Pulmonary artery endothelial cell (primary cell): ENCODE measurements at regions not wholly inside any gene's neighbourhood (a gene's known extent, or its start where the extent isn't known, plus 50 kb on each side); places are given as distances from the start of the nearest gene placed in this dataset.

Experiments
- DNase-seq: peaks from one replicate; pipeline ENCODE4 v3.0.0-alpha.2; 2011; ENCODE audit warnings: low read depth, low spot score

DNA sequence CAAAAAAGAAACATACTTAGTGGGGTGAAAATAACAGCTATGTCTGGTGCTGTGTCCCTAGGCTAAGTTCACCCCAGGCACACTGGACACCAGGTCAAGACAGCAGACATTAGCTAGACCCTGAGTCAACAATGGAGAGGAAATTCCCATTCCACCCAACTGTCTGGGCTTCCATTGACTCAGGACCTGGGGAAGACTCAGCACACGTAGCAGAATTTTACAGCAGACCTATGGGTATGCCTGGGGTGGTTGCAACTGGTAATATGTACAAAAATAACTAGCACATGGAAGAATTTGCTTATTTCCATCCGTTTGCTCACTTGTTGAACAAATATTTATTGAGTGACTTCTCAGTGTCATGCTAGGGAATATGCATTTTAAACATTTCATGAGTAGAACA lies 117.0 kb downstream of the GAS1 start:
- no peak for DNase-seq

DNA sequence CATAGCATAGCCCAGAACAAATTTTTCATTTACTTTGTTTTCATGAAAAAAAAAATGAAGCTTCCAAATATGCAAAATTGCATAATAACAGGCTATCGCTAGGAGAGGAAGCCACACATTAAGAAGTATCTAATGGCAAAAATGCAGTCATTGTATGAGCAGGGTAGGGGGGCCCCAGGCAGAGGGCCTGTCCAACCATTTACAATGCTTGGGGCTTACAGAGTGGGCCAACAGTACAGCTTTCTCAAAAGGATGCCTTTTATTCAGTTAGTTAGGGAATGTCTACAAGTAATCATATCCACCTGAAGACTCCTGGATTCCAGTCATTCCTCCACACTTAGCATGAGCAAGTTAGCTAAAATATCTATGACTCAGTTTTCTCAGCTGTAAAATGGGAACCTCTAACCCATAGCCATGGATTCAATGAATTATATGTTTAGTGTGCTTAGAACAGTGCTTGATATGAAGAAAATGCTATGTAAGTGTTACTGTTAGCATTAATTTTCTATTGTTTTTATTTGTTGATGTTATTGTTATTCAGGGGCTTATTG lies 117.7 kb downstream of the GAS1 start:
- DNase-seq: no peak

DNA sequence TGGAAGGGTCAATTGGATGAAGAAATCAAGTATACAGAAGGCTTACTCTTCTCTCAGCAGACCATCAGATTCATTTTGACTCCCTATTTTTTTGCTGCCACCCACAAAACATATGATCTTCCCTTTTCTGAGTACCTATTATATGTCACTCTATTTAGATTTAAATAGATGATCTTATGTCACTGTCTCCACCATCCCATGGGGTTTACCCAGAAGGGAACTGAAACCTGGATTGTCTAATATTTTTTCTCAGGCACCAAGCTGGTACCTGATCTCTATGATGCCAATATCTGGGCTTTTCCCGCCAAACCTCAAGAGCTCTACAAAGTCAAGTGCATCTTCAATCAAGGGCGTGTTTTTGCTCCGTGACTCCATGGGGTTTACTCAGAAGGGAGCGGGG lies 118.7 kb downstream of the GAS1 start:
- no peak for DNase-seq

DNA sequence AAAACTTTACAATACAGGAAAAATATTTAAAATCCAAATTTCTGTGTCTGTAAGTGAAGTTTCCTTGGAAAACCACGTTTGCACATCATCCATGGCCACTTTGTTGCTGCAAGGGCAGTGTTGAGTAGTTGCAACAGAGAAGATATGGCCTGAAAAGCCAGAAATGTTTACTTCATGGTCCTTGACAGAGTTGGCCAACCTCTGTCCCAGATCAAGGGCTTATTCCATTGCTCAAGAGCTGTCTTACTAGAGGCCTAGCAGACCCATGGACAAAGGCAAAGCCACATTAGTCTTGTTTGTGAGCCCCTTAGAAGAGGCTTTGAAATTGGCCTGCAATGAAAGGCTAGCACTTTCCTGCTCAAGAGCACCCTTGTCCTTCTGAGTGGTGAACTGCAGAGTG lies 119.4 kb downstream of the GAS1 start:
- no peak for DNase-seq

DNA sequence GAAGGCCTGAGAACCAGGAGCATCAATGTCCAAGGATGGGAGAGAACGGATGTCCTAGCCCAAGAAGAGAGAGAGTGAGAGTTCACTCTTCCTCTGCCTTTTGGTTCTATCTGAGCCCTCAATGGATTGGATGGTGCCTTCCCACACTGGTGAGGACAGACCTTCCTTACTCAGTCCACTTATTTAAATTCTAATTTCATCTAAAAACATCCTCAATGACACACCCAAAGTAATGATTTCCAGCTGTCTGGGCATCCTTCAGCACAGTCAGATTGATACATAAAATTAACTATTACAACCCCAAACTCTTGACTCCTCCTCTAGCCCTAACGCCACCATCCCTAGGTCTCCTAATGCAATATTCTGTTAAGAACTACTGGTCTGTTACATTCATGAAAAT lies 122.0 kb downstream of the GAS1 start:
- no peak for DNase-seq

DNA sequence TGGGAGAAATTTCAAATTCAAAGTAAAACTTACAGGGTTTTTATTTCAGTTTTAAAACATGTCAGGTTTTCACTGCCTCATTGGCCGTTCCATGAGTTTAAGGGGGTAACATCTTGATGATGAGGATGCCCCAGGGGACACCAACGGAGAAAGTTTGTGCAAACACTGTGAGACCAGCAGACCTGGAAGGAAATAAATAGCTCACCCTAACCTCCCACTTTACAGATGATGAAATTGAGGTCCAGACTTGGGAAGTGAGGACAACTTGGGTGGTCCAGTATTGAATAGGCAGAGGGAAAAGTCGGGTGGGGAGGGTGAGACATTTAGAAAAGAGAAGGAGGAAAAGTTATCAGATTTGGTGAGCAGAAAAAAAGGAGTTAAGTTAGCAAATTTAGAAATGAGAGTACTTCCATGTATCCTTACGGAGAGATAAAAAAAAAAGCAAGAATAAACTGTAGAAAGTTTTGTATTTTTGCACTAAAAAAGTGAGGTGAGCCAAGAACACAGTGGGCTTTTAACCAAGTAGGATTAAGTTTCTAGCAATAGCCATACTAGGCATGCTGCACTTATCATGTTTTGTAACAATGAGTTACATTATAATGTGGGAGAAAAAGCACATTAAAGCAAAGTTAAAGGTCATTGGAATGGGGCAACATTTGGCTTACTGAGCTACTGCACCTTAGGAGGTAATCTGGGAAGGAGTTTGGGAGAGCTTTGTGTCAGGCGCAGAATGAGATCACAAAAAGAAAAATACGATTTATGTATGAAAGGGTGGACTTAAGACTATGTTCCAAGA lies 125.1 kb downstream of the GAS1 start:
- no peak for DNase-seq

DNA sequence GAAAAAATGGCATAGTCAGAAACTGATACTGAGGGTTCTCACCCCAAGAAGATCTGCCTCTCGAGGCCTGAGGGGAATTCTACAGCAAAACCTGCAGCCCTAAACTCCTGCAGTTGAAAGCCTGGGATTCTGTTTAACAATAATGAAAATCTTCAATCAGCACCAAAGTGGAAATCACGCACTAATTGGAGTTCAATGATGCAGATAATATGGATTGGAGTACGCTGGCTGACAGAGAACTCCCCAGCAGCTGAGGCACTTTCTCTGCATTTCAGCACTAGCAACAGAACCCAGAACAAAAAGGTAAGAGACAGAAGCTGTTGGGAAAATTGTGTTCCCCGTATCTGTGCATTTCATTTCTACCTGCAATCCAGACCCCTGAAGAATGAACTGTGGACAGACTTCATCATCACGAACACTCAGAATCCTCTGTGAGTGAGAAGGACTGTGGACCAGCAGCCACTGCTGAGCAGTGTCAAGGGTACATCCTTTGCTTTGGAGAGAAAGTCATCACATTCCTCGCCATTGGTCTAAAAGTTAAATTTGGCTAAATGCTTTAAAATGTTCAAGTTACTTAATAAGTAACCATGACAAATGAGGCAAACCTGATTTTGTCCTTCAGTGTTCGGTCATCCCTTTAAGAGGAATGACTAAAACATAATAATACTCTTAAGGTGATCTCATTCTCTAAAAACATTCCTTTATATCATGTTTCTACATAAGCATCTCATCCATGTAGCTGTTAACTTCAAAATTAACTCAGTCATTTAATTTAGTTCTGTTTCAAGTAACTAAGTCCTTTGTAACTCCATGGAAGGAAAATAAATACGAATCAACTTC lies 126.1 kb downstream of the GAS1 start:
- DNase-seq: no peak

DNA sequence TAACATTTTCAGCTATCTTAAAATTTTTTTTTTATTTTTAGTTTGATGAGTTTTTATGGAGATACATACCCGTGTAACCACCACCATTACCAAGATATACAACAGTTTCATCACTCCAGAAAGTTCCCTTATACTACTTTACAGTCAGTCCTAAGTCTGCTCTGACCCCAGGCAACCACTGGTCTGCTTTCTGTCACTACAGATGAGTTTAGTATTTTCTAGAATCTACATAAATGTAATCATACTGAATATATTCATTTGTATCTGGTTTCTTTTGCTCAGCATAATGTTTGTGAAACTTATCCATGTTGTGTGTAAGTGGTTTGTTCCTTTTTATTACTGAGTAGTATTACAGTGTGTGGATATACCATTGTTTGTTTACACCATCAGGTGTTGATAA lies 127.8 kb downstream of the GAS1 start:
- no peak for DNase-seq

DNA sequence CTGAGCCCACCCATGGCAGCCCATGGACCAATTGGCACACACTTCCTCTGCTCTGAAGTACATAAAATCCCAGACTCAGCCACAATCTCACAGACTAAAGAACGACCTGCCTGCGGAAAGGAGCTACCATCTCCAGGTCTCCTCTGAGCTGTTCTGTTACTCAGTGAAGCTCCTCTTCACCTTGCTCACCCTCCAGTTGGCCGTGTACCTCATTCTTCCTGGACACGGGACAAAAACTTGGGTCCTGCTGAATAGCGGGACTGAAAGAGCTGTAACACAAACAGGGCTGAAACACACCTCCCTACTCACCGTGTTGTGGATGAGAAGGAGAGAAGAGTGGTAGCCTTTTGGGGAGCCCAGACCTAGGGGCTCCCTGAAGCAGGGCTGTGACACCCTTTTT lies 128.7 kb downstream of the GAS1 start:
- DNase-seq: no peak

DNA sequence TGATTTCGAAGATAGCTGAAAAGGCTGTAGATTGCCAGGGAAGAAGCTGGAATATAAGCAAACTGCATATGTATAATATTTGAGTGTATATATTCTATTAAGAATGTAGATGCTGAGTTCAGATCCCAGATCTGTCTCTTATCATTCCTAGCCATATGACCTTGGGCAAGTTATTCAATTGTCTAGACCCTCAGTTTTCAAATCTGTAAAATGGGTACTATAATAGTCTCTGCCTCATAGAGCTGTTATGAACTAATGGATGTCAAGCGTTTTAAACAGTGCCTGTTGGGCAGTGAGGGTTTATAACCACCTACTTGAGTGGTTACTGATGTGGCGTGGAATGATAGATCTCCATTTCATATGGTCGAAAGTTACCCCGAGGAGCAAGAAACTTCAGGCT lies 130.4 kb downstream of the GAS1 start:
- no peak for DNase-seq

DNA sequence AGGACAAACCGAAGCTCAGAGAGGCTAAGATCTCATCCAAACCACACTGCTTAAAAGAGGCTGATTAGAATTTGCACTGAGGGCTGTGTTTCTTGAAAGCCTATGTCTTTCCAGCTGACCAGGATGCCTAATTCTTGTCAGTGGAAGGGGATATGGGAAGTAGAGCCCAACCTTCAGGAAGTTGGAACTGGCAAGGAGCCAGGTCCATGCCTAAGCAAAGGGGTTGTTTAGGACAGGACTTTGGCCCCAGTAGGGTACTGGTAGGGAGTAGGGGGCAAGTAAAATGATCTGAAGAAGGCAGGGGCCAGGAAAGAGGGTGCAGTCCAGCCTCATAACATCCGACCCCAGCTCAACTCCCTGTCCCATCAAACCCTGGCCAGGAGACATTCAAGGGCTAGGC lies 130.9 kb downstream of the GAS1 start:
- no peak for DNase-seq

DNA sequence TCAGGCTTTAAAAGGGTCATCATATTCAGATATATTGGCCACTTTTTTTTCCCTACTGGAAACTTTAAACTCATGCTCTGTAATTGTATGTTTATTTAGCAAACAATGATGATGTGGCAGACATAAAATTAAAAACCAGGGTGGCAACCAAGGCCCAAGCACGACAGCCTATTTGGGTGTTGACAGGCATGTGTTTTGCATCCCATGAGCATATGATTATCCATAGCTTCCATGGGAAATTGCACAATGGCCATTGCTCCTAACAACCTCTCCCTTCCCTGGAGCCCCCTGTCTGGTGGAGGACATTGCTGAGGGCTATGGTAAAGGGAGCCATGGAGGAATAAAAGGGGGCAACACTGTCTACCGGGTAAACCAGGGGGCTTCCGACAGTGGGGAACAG lies 134.7 kb downstream of the GAS1 start:
- DNase-seq: no peak

DNA sequence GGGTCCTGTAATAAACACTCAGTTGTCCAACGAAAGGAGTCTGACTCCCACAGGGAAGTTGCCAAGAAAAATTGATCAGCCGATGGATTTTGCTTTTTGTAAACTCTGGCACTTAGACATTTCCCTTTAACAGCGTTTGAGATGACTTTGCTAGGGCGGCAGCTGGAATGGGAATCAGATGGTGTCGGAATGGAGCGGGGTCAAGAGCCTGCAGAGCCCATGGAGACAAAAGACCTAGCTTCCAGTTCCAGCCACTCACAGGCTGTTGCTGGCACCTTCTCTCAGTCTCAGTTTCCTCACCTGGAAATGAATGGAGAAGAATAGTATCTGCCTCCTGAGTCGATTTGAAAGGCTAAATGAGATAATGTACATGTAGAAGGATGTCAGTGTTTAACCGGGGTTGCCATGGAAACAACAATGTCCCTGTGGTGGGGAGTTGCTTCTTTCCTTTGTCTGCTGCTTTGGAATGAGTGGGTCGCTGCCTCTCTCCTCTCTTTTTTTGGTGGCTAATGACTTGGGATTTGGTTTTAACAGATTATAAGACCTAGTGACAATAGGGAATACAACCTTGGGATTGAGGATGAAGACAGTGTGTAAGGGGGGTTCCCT lies 137.4 kb downstream of the GAS1 start:
- no peak for DNase-seq

DNA sequence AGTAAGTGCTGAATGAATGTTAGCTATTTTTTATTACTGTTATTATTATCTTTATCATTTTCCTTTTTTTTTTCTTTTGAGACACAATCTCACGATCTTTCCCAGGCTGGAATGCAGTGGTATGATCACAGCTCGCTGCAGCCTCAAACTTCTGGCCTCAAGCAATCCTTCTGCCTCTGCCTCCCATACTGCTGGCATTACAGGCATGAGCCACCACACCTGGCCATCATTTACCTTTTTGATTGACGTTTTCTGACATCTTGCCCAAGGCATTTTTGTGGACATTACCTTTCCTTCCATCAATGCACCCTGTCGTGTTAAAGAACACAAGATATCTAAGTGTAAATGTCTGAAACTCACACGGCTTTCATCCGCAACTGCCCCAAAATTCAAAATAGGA lies 138.2 kb downstream of the GAS1 start:
- no peak for DNase-seq

DNA sequence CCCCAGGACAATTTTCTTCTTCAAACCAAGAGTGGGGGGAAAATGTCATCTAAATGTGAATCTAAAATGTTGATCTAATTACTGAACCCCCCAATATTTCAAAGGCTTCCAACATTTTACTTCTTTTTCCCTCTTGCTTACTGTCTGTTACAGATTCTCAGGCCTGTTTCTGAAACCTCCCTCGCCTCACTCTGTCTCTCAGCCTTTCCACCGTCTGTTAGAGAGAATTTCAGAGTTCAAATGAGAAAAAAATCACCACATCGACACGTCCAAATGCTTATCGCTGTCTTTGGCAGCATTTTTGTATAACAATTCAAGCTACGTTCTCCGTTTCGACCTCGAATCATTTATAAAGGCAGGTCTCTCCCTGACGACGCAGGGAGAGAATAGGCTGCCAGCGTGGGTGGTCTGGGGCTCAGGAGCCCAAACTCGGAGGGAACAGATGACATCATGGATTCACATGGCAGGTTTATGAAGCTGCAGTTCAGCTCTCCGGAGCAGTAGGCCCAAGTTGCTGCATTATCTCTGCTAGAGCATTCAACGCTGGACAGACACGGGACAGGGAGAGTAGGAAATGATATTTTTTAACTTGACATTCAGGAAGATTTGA lies 139.8 kb downstream of the GAS1 start:
- no peak for DNase-seq

DNA sequence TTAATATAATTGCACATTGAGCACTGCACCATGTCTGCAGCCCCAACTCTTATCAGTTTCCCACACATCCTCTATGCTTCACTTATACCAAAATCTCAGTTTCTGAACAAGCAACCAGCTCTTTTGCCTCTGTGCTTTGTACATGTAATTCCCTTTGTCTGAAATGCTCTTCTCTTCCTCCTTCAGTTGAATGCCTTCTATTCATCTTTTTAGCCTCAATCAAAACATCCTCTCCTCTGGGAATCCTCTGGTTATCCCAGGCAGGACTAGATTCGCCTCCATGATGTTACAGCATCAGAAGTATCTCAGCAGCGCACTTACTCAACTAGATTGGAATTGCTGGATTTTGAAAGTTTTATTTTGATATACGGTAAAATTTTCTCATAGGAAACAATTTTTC lies 143.3 kb downstream of the GAS1 start:
- DNase-seq: no peak

DNA sequence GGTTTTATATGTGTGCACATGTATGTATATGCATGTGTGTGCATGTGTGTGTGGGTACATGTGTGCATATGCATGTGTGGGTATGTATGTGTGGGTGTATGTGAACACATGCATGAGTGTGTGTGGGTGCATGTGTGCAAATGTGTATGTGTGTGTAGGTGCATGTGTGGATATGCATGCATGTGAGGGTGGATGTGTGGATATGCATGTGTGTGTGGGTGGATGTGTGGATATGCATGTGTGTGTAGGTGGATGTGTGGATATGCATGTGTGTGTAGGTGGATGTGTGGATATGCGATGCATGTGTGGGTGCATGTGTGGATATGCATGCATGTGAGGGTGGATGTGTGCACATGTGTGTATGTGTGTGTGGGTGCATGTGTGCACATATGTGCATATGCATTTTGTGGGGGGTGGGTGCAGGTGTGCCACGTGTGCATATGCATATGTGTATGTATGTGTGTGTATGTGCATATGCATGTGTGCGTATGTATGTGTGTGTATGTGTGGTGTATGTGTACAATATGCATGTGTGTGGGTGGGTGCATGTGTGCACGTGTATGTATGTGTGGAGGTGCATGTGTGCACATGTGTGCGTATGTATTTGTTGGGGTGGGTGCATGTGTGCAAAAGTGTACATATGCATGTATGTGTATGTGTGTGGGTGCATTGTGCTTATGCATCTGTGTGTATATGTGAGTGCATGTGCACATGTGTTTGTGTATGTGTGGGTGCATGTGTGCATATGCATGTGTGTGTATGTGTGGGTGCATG lies 144.2 kb downstream of the GAS1 start:
- no peak for DNase-seq

DNA sequence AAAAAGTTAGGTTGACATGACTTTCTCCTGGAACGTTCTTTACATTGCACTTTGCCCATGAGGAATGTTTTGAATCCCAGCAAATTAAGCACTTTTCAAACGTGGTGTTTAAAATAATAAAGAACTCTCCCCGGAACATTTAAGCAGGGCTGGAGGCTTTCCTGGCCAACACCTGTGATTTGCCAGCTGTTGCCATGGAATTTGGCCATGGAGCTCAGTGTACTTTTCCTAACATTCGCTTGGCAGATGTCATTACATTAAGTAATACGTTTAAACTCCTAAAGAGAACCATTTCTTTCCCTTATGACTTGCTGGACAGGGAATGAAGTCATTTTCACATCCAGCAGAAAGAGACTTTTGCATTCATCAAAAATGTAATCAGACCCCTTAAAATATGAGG lies 146.1 kb downstream of the GAS1 start:
- DNase-seq: no peak

DNA sequence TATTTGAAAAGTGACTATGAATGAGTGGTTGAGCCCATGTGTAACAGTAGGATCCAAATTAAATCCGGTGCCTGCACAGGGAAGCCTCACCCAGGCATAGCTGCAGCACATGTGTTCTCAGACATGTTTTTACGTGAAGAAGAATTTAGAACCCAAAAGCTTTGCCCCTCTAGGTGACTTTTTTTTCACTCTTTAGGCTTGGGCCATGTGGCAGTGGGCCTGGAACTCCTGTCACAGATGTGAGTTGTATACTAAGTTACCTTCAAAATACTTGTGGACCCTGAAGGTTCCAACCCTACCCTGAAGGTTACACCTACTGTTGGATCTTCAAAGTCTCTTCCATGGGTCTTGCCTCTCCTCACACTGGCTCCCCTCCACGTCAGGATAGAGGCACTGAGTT lies 146.6 kb downstream of the GAS1 start:
- DNase-seq: no peak

DNA sequence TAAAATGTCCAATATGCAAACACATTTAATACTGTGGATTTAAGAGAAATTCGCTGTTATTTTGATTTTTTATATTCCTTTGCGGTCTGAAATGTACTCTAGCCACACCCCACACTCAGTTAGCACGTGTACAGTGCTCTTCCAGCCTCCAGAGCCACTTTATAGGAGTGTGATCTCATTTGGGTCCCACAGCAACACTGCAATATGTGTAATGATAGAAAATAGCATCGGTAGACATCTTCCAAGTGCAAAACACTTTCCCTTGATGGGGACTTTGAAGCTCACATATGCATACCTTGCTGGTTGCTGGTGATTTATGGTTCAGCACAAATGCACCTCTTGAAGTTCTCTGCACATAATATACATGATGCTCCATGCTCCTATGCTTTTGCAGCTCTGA lies 148.3 kb downstream of the GAS1 start:
- DNase-seq: no peak

DNA sequence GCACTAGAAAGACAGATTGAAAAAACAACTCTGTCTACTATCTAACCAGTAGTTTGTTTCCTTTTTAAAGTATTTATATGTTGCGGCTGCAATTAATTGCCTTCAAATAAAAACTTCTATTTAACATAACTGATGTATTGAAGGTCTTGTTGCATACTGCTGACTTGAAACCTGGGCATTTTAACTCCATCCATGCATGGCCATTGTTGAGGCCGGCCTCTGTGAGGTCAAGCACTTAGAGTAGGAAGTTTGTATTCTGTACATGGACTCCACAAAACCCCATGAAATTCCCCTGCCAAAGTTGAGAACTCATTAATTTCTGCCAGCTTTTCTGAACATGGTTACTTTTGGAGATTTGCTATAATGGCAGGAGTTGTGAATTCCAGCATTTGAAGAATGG lies 150.6 kb downstream of the GAS1 start:
- DNase-seq: no peak
